NT2/D1 (cell line): ENCODE measurements at regions not wholly inside any gene's neighbourhood (a gene's known extent, or its start where the extent isn't known, plus 50 kb on each side); places are given as distances from the start of the nearest gene placed in this dataset.

Experiments used
- SUZ12 ChIP-seq: IDR thresholded peaks from 2 replicates; pipeline ENCODE4 v1.6.1; 2011; ENCODE audit not compliant: insufficient read length, insufficient read depth; ENCODE audit errors: extremely low read depth
- YY1 ChIP-seq: IDR thresholded peaks from 2 replicates; pipeline ENCODE4 v1.6.1; 2011; ENCODE audit not compliant: insufficient read length, insufficient read depth
- ZNF274 ChIP-seq: IDR thresholded peaks from 2 replicates; pipeline ENCODE4 v1.6.1; 2011; ENCODE audit warnings: mild to moderate bottlenecking, low read depth, low read length

DNA sequence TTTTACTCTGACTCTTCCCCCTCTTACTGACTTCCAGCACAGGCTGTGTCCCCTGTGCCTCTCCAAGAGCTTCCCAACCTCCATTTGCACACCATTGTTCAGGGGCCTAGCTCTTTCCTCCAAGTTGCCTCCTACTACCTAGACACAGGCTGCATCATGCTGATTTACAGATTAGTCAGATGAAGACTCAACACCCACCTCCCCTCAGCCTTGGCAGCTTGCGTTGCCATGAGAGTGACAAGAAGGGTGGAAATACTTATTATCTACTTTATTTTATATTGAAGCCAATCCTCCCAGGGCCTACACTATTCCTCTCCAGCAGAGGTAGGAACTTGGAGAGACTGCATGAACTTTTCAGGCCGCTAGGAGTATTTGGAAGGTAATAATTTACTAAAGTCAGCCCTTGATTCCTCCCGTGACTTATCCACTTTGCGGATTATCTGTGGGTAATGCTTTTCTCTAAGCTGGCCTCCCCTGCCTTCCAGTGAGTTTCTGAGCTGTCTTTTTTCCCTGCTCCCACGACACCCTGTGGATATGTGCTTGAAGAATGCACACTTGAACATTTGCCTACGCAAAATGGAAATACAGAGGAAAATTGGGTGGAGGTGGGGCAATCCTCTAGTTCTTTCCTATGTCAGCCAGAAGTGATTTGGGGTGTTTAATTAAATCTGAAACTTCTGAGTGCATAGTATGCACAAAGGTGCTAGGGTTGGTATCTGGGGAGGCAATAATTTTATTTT lies 74.1 kb upstream of the TMEM164 start:
- no peak for TF ChIP-seq ZNF274
- TF ChIP-seq YY1, result no peak
- TF ChIP-seq SUZ12, result no peak
